A549 (cell line): ENCODE measurements at regions not wholly inside any gene's neighbourhood (a gene's known extent, or its start where the extent isn't known, plus 50 kb on each side); places are given as distances from the start of the nearest gene placed in this dataset.

Experiments used
- ATAC-seq, 2 experiments: fragments of 200-7000 bp in 1 of 2; fragments of >200 bp in 1 of 2; cut with Nextera tagmentation in 1 of 2; cut with Tn5 transposase in 1 of 2; 3 replicates each; pipeline versions ENCODE4 v1.8.0 to v1.9.1; 2018 to 2020; ENCODE audit warnings: mild to moderate bottlenecking in 1 of 2, moderate library complexity in 1 of 2
- CTCF ChIA-PET: fragments of 300-600 bp; sonication (Branson Sonifier 250); formaldehyde crosslinking; extraction: SDS; loops from one replicate; lab custom pipeline; 2021; ENCODE audit warnings: antibody characterized with exemption, inconsistent platforms; lab: Yijun Ruan, JAX
- POLR2A ChIA-PET: fragments of 350-600 bp; formaldehyde crosslinking; extraction: SDS; loops from one replicate; lab custom pipeline; 2021; ENCODE audit warnings: antibody characterized with exemption, inconsistent platforms; lab: Yijun Ruan, JAX
- DNase-seq, 2 experiments: peaks; one replicate each; pipeline versions ENCODE4 v3.0.0 to v3.0.0-alpha.2; 2011 to 2016; ENCODE audit warnings: low read depth in 1 of 2, low spot score in 1 of 2
- FAIRE-seq: peaks from 2 replicates; lab custom pipeline; 2011; peaks lifted over from hg19 to GRCh38; lab: Jason Lieb, UNC
- H3K27ac ChIP-seq, 2 experiments: fragments of >200 bp; sonication (Bioruptor Twin); formaldehyde crosslinking; 3 replicates each; pipeline ENCODE4 v1.5.1; 2016 to 2017
- H3K4me1 ChIP-seq: fragments of >200 bp; sonication (Bioruptor Twin); formaldehyde crosslinking; 3 replicates; pipeline ENCODE4 v1.6.1; 2016
- H3K4me2 ChIP-seq: fragments of >200 bp; sonication (Bioruptor Twin); formaldehyde crosslinking; 3 replicates; pipeline ENCODE4 v1.6.1; 2016
- H3K4me3 ChIP-seq: fragments of >200 bp; sonication (Bioruptor Twin); formaldehyde crosslinking; 3 replicates; pipeline ENCODE4 v1.5.1; 2016
- H3K9me3 ChIP-seq: fragments of >200 bp; sonication (Bioruptor Twin); formaldehyde crosslinking; 3 replicates; pipeline ENCODE4 v1.6.1; 2016
- BHLHE40 ChIP-seq: IDR thresholded peaks from 2 replicates; pipeline ENCODE4 v1.6.1; 2012; ENCODE audit warnings: low read depth, low read length, inconsistent platforms
- CBX2 ChIP-seq: fragments of 200-600 bp; sonication (generic); IDR thresholded peaks from 2 replicates; pipeline ENCODE4 v1.6.1; 2016; ENCODE audit warnings: low read depth, mild to moderate bottlenecking, borderline replicate concordance
- CBX8 ChIP-seq: fragments of 200-600 bp; sonication (generic); IDR thresholded peaks from 2 replicates; pipeline ENCODE4 v1.6.1; 2016
- CHD2 ChIP-seq: fragments of 150-350 bp; IDR thresholded peaks from 2 replicates; pipeline ENCODE4 v1.6.1; 2014; ENCODE audit warnings: low read length; ENCODE audit not compliant: partially characterized antibody
- CHD4 ChIP-seq: fragments of 200-600 bp; sonication (generic); IDR thresholded peaks from 2 replicates; pipeline ENCODE4 v1.6.1; 2016; ENCODE audit warnings: antibody characterized with exemption, mild to moderate bottlenecking, borderline replicate concordance
- EP300 ChIP-seq, 2 experiments: fragments of >200 bp; sonication (Bioruptor Twin); formaldehyde crosslinking; IDR thresholded peaks; 2 replicates in 1 of 2; 3 replicates in 1 of 2; pipeline ENCODE4 v1.6.1; 2016 to 2017
- FOSL2 ChIP-seq, 2 experiments: fragments of 450-650 bp in 1 of 2; fragments of >200 bp in 1 of 2; sonication (Bioruptor Twin) in 1 of 2; formaldehyde crosslinking; IDR thresholded peaks; 2 replicates each; pipeline versions ENCODE4 v1.5.0 to v1.6.1; 2016 to 2020; ENCODE audit warnings: mild to moderate bottlenecking in 1 of 2, moderate library complexity in 1 of 2
- FOXS1 ChIP-seq: fragments of 250-450 bp; sonication (Bioruptor Pico); IDR thresholded peaks from 2 replicates; pipeline ENCODE4 v1.5.0; 2020; ENCODE audit warnings: mild to moderate bottlenecking, moderate library complexity
- HDAC2 ChIP-seq: fragments of 200-600 bp; sonication (generic); IDR thresholded peaks from 2 replicates; pipeline ENCODE4 v1.6.1; 2016
- HOXB5 ChIP-seq: fragments of 250-450 bp; sonication (Bioruptor Pico); IDR thresholded peaks from 2 replicates; pipeline ENCODE4 v1.5.0; 2020; ENCODE audit warnings: mild to moderate bottlenecking, moderate library complexity
- JUN ChIP-seq, 2 experiments: fragments of >200 bp; sonication (Bioruptor Twin); formaldehyde crosslinking; IDR thresholded peaks; 2 replicates in 1 of 2; 3 replicates in 1 of 2; pipeline ENCODE4 v1.6.1; 2016 to 2017
- KDM1A ChIP-seq: fragments of 200-600 bp; sonication (generic); IDR thresholded peaks from 2 replicates; pipeline ENCODE4 v1.6.1; 2016; ENCODE audit warnings: low read depth, mild to moderate bottlenecking
- KDM5A ChIP-seq: fragments of 200-600 bp; sonication (generic); IDR thresholded peaks from 2 replicates; pipeline ENCODE4 v1.6.1; 2016; ENCODE audit warnings: antibody characterized with exemption, mild to moderate bottlenecking
- MAFK ChIP-seq: fragments of 450-650 bp; IDR thresholded peaks from 2 replicates; pipeline ENCODE4 v1.6.1; 2014; ENCODE audit not compliant: partially characterized antibody
- NFE2L2 ChIP-seq: fragments of 150-350 bp; conservative IDR thresholded peaks from 2 replicates; pipeline ENCODE4 v1.6.1; 2014; ENCODE audit warnings: low read length
- NPAS2 ChIP-seq: fragments of 250-450 bp; sonication (Bioruptor Pico); IDR thresholded peaks from 2 replicates; pipeline ENCODE4 v1.8.0; 2022; ENCODE audit warnings: mild to moderate bottlenecking, moderate library complexity, borderline replicate concordance
- POLR2AphosphoS2 ChIP-seq: conservative IDR thresholded peaks from 2 replicates; pipeline ENCODE4 v1.6.1; 2012; ENCODE audit warnings: low read length, improper control_type of control experiment, inconsistent platforms
- RARB ChIP-seq: fragments of 250-450 bp; sonication (Bioruptor Pico); IDR thresholded peaks from 2 replicates; pipeline ENCODE4 v1.8.0; 2021; ENCODE audit warnings: mild to moderate bottlenecking, moderate library complexity
- RFX5 ChIP-seq: fragments of 450-650 bp; IDR thresholded peaks from 2 replicates; pipeline ENCODE4 v1.7.1; 2014; ENCODE audit warnings: antibody characterized with exemption, mild to moderate bottlenecking, moderate library complexity
- SMC3 ChIP-seq: fragments of >200 bp; sonication (Bioruptor Twin); formaldehyde crosslinking; IDR thresholded peaks from 3 replicates; pipeline ENCODE4 v1.6.1; 2018; ENCODE audit warnings: inconsistent platforms
- ZC3H11A ChIP-seq: fragments of 450-650 bp; IDR thresholded peaks from 2 replicates; pipeline ENCODE4 v1.6.1; 2014; ENCODE audit warnings: antibody characterized with exemption, mild to moderate bottlenecking
- ZNF302 ChIP-seq: fragments of 250-450 bp; sonication (Bioruptor Pico); IDR thresholded peaks from 2 replicates; pipeline ENCODE4 v1.9.0; 2021; ENCODE audit warnings: inconsistent platforms, mild to moderate bottlenecking, moderate library complexity
- WGBS: methylation state at CpG from one replicate; pipeline ENCODE4 v1.1.6; 2017; ENCODE audit errors: missing lambda C conversion rate; 5-methylcytosine and 5-hydroxymethylcytosine counted together
- TF ChIP-seq, protein P1 (sequence below): IDR thresholded peaks from 2 replicates; pipeline ENCODE4 v1.6.1; 2012; ENCODE audit warnings: low read depth, borderline replicate concordance
- TF ChIP-seq, protein P2 (sequence below): IDR thresholded peaks from 2 replicates; pipeline ENCODE4 v1.6.1; 2012
- TF ChIP-seq, protein P3 (sequence below): fragments of 250-450 bp; sonication (Bioruptor Pico); IDR thresholded peaks from 2 replicates; pipeline ENCODE4 v1.5.0; 2020; ENCODE audit warnings: low read depth, mild to moderate bottlenecking, moderate library complexity
- TF ChIP-seq, protein P4 (sequence below): fragments of >200 bp; sonication (Bioruptor Twin); formaldehyde crosslinking; IDR thresholded peaks from 3 replicates; pipeline ENCODE4 v1.5.1; 2016

DNA sequence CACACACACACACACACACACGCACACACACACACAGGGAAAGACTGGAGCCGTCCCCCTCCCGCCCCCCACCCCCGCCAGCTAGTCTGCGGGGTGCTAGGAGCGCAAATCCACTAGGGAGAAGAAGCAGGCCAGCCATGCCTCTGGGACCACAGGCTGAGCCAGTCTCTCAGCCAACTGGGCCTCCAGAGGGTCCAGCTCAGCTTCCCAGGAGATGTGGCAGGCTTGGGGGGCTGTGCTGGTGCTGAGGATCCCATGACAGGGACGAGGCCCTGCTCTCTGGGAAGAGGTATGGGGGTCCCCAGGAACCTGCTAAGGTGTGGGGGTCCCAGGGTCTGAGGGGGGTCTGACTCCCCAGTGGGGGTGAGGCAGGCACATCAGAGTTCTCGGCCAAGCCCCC is 133.5 kb downstream of the NCOR2 start:
- Histone ChIP-seq H3K9me3 (no peaks in the 10 kb centered on the region), H3K4me3 (no peak overlapping the region), H3K27ac (no peak overlapping the region), H3K4me1 (no peaks in the 10 kb centered on the region), H3K4me2 (no peak overlapping the region)
- POLR2A ChIA-PET = no interaction called here
- TF ChIP-seq EP300 (IDR thresholded peaks at IDR 0.05) = no peak
- FAIRE-seq (no peak), ATAC-seq (no peak), DNase-seq (no peak)
- CTCF ChIA-PET = interaction anchor here (1.4 kb wide), 1 partner anchor 44 kb away, joined by 3 read pairs; no protein-coding TSS in a partner anchor
- WGBS = 83% methylated on average over 1 of the region's 8 CpGs

DNA sequence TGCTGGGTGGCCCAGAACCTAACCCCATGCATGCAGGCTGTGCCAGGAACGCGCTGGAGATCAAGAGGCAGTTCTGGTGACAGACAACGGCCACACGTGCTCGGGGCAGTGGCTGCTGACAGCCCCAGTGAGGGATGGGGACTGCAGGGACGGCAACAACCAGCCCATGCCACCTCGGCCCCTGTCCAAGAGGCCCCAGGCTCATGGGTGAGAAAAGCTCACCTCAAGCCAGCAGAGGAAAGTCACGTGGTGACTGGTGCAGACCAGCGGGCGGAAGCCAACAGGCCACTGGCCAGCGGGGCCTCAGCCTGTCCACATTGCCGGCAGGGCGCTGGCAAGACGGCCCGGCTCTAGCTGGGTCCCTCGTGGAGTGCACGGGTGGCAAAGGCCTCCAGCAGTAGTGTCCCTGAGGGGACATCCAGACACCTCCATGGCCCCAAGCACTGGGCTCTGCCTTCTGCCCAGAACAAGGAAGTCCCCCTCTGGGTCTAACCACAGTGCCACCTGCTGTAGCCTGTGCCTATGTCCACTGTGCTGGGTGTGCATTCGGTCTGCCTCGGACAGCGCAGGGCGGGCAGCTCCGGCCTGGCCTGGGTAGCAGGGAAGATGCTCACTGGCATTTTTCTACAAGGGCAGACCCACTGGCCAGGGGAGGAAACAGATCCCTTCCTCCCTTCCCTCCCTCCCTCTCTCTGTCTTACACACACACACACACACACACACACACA is 134.1 kb downstream of the NCOR2 start:
- Histone ChIP-seq H3K4me3 (no peak overlapping the region), H3K4me1 (no peaks in the 10 kb centered on the region), H3K9me3 (no peaks in the 10 kb centered on the region), H3K27ac (no peak overlapping the region), H3K4me2 (no peak overlapping the region)
- no peak for DNase-seq
- no peak for TF ChIP-seq FOSL2 (IDR thresholded peaks at IDR 0.05)
- TF ChIP-seq FOSL2 (CRISPR knock-in tag; IDR thresholded peaks at IDR 0.05) = no peak
- TF ChIP-seq RARB (CRISPR knock-in tag) = no peak
- TF ChIP-seq NFE2L2 = no peak
- no peak for TF ChIP-seq POLR2AphosphoS2
- no peak for TF ChIP-seq BHLHE40
- no peak for TF ChIP-seq ZNF302 (CRISPR knock-in tag)
- no peak for TF ChIP-seq RFX5
- no peak for TF ChIP-seq HDAC2
- TF ChIP-seq SMC3 = no peak
- no peak for TF ChIP-seq FOXS1 (CRISPR knock-in tag)
- no peak for TF ChIP-seq HOXB5 (CRISPR knock-in tag)
- TF ChIP-seq, protein P1, sequence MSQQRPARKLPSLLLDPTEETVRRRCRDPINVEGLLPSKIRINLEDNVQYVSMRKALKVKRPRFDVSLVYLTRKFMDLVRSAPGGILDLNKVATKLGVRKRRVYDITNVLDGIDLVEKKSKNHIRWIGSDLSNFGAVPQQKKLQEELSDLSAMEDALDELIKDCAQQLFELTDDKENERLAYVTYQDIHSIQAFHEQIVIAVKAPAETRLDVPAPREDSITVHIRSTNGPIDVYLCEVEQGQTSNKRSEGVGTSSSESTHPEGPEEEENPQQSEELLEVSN = no peak
- no peak for FAIRE-seq
- 89% methylated on average over 13 of the region's 22 CpGs for WGBS
- ChIA-PET POLR2A (no interaction called here), CTCF (interaction anchor here (1.0 kb wide), 1 partner anchor 34 kb away, joined by 5 read pairs; no protein-coding TSS in a partner anchor)
- peak in 1 of 2 experiments; percentile 24; a peak in 3 of 6 replicates for ATAC-seq

DNA sequence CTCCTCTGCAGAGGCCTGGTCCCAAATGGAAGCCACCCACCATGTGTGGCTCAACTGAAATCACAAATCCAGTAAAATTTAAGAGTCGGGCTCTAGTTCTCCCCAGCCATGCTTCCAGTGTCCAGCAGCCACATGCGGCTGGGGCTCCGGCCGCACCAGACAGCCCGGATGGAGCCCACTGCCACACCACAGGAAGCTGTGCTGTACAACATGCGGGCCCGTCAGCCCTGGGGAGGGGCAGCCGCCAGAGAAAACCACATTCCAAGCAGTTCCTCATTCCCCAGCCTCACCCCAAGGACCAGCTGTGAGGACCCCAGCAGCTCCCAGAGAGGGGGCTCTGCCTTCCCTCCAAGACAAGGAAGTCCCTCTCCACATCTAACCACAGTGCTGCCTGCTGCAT is 135.0 kb downstream of the NCOR2 start:
- 92% methylated on average over 2 of the region's 8 CpGs for WGBS
- ATAC-seq (no peak), FAIRE-seq (no peak), DNase-seq (no peak)
- H3K27ac ChIP-seq = 0 out of 6 replicates have a peak overlapping the region, but pooled peaks of 1 of the 2 experiments have one; percentile 9
- H3K9me3 ChIP-seq = no peaks in the 10 kb centered on the region
- POLR2A ChIA-PET = no interaction called here
- H3K4me2 ChIP-seq = no peak overlapping the region
- CTCF ChIA-PET = interaction anchor here (1.0 kb wide), 1 partner anchor 34 kb away, joined by 5 read pairs; no protein-coding TSS in a partner anchor
- no peak overlapping the region for H3K4me3 ChIP-seq
- H3K4me1 ChIP-seq = no peaks in the 10 kb centered on the region
- TF ChIP-seq NPAS2 (CRISPR knock-in tag) = no peak
- TF ChIP-seq CBX8 = no peak
- TF ChIP-seq, protein P2, sequence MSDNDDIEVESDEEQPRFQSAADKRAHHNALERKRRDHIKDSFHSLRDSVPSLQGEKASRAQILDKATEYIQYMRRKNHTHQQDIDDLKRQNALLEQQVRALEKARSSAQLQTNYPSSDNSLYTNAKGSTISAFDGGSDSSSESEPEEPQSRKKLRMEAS = no peak
- no peak for TF ChIP-seq KDM5A
- no peak for TF ChIP-seq POLR2AphosphoS2
- TF ChIP-seq EP300 (IDR thresholded peaks at IDR 0.05) = no peak
- TF ChIP-seq, protein P3, sequence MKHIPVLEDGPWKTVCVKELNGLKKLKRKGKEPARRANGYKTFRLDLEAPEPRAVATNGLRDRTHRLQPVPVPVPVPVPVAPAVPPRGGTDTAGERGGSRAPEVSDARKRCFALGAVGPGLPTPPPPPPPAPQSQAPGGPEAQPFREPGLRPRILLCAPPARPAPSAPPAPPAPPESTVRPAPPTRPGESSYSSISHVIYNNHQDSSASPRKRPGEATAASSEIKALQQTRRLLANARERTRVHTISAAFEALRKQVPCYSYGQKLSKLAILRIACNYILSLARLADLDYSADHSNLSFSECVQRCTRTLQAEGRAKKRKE = no peak
- TF ChIP-seq KDM1A = no peak
- no peak for TF ChIP-seq ZC3H11A
- TF ChIP-seq BHLHE40 = no peak
- no peak for TF ChIP-seq CBX2
- TF ChIP-seq HDAC2 = no peak
- TF ChIP-seq JUN (IDR thresholded peaks at IDR 0.05) = no peak
- TF ChIP-seq HOXB5 (CRISPR knock-in tag) = no peak
- TF ChIP-seq, protein P4, sequence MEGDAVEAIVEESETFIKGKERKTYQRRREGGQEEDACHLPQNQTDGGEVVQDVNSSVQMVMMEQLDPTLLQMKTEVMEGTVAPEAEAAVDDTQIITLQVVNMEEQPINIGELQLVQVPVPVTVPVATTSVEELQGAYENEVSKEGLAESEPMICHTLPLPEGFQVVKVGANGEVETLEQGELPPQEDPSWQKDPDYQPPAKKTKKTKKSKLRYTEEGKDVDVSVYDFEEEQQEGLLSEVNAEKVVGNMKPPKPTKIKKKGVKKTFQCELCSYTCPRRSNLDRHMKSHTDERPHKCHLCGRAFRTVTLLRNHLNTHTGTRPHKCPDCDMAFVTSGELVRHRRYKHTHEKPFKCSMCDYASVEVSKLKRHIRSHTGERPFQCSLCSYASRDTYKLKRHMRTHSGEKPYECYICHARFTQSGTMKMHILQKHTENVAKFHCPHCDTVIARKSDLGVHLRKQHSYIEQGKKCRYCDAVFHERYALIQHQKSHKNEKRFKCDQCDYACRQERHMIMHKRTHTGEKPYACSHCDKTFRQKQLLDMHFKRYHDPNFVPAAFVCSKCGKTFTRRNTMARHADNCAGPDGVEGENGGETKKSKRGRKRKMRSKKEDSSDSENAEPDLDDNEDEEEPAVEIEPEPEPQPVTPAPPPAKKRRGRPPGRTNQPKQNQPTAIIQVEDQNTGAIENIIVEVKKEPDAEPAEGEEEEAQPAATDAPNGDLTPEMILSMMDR = no peak
- no peak for TF ChIP-seq FOSL2 (IDR thresholded peaks at IDR 0.05)
- TF ChIP-seq FOSL2 (CRISPR knock-in tag; IDR thresholded peaks at IDR 0.05) = no peak
- TF ChIP-seq CHD2 = no peak
- no peak for TF ChIP-seq CHD4
- no peak for TF ChIP-seq MAFK
- TF ChIP-seq, all 56 proteins: peak for 0
